ENCODE measurements at regions not wholly inside any gene's neighbourhood (a gene's known extent, or its start where the extent isn't known, plus 50 kb on each side); places are given as distances from the start of the nearest gene placed in this dataset.

DNA sequence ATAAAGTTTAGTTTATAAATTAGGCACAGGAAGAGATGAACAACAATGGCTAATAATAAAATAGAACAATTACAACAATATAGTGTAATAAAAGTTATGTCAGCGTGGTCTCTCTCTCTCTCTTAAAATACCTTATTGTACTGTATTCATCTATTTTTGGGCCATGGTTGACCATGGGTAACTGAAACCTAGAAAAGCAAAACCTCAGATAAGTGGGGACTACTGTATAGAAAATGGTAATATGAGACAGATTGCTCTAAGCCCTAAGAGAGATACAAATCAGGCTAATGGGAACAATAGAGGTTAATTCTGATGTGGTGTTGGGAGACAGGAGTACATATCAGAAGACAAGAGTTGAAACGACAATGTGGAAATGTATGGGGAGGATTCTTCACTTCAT lies 86.2 kb downstream of the ZNF365 start:
- TF ChIP-seq POLR2AphosphoS5 (IDR thresholded peaks at IDR 0.05; ENCODE audit: low read depth, low read length) = no peak
- TF ChIP-seq, protein P1, sequence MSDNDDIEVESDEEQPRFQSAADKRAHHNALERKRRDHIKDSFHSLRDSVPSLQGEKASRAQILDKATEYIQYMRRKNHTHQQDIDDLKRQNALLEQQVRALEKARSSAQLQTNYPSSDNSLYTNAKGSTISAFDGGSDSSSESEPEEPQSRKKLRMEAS (IDR thresholded peaks at IDR 0.05; ENCODE audit: low read depth) = no peak
- TF ChIP-seq, protein P2, sequence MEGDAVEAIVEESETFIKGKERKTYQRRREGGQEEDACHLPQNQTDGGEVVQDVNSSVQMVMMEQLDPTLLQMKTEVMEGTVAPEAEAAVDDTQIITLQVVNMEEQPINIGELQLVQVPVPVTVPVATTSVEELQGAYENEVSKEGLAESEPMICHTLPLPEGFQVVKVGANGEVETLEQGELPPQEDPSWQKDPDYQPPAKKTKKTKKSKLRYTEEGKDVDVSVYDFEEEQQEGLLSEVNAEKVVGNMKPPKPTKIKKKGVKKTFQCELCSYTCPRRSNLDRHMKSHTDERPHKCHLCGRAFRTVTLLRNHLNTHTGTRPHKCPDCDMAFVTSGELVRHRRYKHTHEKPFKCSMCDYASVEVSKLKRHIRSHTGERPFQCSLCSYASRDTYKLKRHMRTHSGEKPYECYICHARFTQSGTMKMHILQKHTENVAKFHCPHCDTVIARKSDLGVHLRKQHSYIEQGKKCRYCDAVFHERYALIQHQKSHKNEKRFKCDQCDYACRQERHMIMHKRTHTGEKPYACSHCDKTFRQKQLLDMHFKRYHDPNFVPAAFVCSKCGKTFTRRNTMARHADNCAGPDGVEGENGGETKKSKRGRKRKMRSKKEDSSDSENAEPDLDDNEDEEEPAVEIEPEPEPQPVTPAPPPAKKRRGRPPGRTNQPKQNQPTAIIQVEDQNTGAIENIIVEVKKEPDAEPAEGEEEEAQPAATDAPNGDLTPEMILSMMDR (IDR thresholded peaks at IDR 0.05) = no peak
- TF ChIP-seq EZH2phosphoT487 (IDR thresholded peaks at IDR 0.05; ENCODE audit: borderline replicate concordance, low read depth) = no peak
- no peak for TF ChIP-seq GATA2 (CRISPR knock-in tag; IDR thresholded peaks at IDR 0.05)
- TF ChIP-seq FOXJ3 (CRISPR knock-in tag; IDR thresholded peaks at IDR 0.05) = no peak

Data from SK-N-SH (cell line).